GM12878 (cell line): ENCODE measurements at regions not wholly inside any gene's neighbourhood (a gene's known extent, or its start where the extent isn't known, plus 50 kb on each side); places are given as distances from the start of the nearest gene placed in this dataset.

Experiments used
- ATAC-seq: fragments of 200-7000 bp; cut with Tn5 transposase; 3 replicates; pipeline ENCODE4 v1.9.1; 2020; ENCODE audit warnings: mild to moderate bottlenecking, moderate library complexity
- BruUV-seq: library from RNA; stranded (reverse); fragments of 400-500 nt; replicated peaks from 2 replicates; lab custom pipeline; 2021; lab: Mats Ljungman, UMichigan
- CTCF ChIA-PET: fragments of 300-600 bp; sonication (Branson Sonifier 250); formaldehyde crosslinking; extraction: SDS; loops from one replicate; lab custom pipeline; 2021; ENCODE audit warnings: inconsistent platforms; lab: Yijun Ruan, JAX
- POLR2A ChIA-PET: fragments of 350-600 bp; formaldehyde crosslinking; extraction: SDS; loops from one replicate; lab custom pipeline; 2021; ENCODE audit warnings: inconsistent platforms; lab: Charles Lee
- RAD21 ChIA-PET: fragments of 300-600 bp; sonication (Branson Sonifier 250); formaldehyde crosslinking; loops from one replicate; lab custom pipeline; 2023; ENCODE audit warnings: antibody characterized with exemption; ENCODE audit not compliant: unreplicated experiment; lab: Charles Lee
- SMC1A ChIA-PET: fragments of 300-600 bp; sonication (Branson Sonifier 250); formaldehyde crosslinking; loops from one replicate; lab custom pipeline; 2023; ENCODE audit not compliant: unreplicated experiment, uncharacterized antibody; lab: Charles Lee
- DNase-seq: peaks from one replicate; pipeline ENCODE4 v3.0.0-alpha.2; 2011; ENCODE audit warnings: low read depth, low spot score
- FAIRE-seq: peaks from 3 replicates; lab custom pipeline; 2011; peaks lifted over from hg19 to GRCh38; lab: Jason Lieb, UNC
- H2AFZ ChIP-seq: 2 replicates; pipeline ENCODE4 v1.6.0; 2011; ENCODE audit warnings: low read depth, low read length, control low read depth; ENCODE audit not compliant: control insufficient read depth
- H3K27ac ChIP-seq: 2 replicates; pipeline ENCODE4 v1.5.1; 2011; ENCODE audit warnings: control low read depth; ENCODE audit not compliant: control insufficient read depth, insufficient read depth
- H3K27me3 ChIP-seq, 2 experiments: replicated peaks in 1 of 2; 2 replicates each; pipeline versions ENCODE4 v1.6.0 to v1.6.1; 2011; ENCODE audit warnings: low read length in 1 of 2; ENCODE audit not compliant: control insufficient read depth in 2 of 2, insufficient read depth in 2 of 2
- H3K36me3 ChIP-seq, 2 experiments: 2 replicates each; pipeline ENCODE4 v1.5.1; 2011; ENCODE audit warnings: low read length in 1 of 2; ENCODE audit not compliant: control insufficient read depth in 2 of 2, insufficient read depth in 2 of 2
- H3K4me1 ChIP-seq: 2 replicates; pipeline ENCODE4 v1.6.1; 2011; ENCODE audit warnings: mild to moderate bottlenecking, low read length, moderate library complexity, mixed read lengths; ENCODE audit not compliant: control insufficient read depth, insufficient read depth
- H3K4me2 ChIP-seq: 2 replicates; pipeline ENCODE4 v1.6.0; 2011; ENCODE audit warnings: control low read depth; ENCODE audit not compliant: control insufficient read depth, insufficient read depth
- H3K4me3 ChIP-seq: fragments of 200-600 bp; sonication (generic); 2 replicates; pipeline ENCODE4 v1.5.1; 2016
- H3K79me2 ChIP-seq: 2 replicates; pipeline ENCODE4 v1.6.0; 2011; ENCODE audit warnings: low read length; ENCODE audit not compliant: control insufficient read depth, insufficient read depth
- H3K9ac ChIP-seq: 2 replicates; pipeline ENCODE4 v1.8.0; 2011; ENCODE audit warnings: low read length, control low read depth, mixed read lengths; ENCODE audit not compliant: control insufficient read depth, insufficient read depth
- H3K9me3 ChIP-seq: replicated peaks from 3 replicates; pipeline ENCODE4 v1.5.1; 2011; ENCODE audit warnings: mild to moderate bottlenecking, low read length; ENCODE audit not compliant: control insufficient read depth, insufficient read depth
- H4K20me1 ChIP-seq: 2 replicates; pipeline ENCODE4 v1.6.0; 2011; ENCODE audit not compliant: control insufficient read depth, insufficient read depth
- BMI1 ChIP-seq: fragments of 450-650 bp; IDR thresholded peaks from 2 replicates; pipeline ENCODE4 v1.6.1; 2016; ENCODE audit warnings: mild to moderate bottlenecking, moderate library complexity, borderline replicate concordance
- CEBPB ChIP-seq, 2 experiments: fragments of 150-350 bp in 1 of 2; IDR thresholded peaks; 2 replicates each; pipeline ENCODE4 v1.6.1; 2012 to 2014; ENCODE audit warnings: low read depth in 2 of 2, low read length in 2 of 2, borderline replicate concordance in 1 of 2, inconsistent platforms in 1 of 2
- IKZF2 ChIP-seq, 2 experiments: fragments of 450-650 bp; IDR thresholded peaks; 2 replicates each; pipeline ENCODE4 v1.6.1; 2017; ENCODE audit warnings: mild to moderate bottlenecking in 2 of 2, moderate library complexity in 2 of 2
- RUNX3 ChIP-seq: IDR thresholded peaks from 2 replicates; pipeline ENCODE4 v1.6.1; 2012; ENCODE audit warnings: low read length, inconsistent platforms
- SIX5 ChIP-seq: IDR thresholded peaks from 2 replicates; pipeline ENCODE4 v1.6.1; 2011; ENCODE audit warnings: mild to moderate bottlenecking, low read depth, low read length, moderate library complexity; ENCODE audit not compliant: severe bottlenecking
- STAT1 ChIP-seq: fragments of 450-650 bp; conservative IDR thresholded peaks from 2 replicates; pipeline ENCODE4 v1.6.1; 2014; ENCODE audit warnings: antibody characterized with exemption, mild to moderate bottlenecking
- YY1 ChIP-seq: IDR thresholded peaks from 2 replicates; pipeline ENCODE4 v1.6.1; 2011; ENCODE audit warnings: low read depth, mild to moderate bottlenecking, low read length
- ZNF24 ChIP-seq: fragments of 450-650 bp; IDR thresholded peaks from 2 replicates; pipeline ENCODE4 v1.6.1; 2017; ENCODE audit warnings: antibody characterized with exemption, mild to moderate bottlenecking
- ZNF384 ChIP-seq: IDR thresholded peaks from 2 replicates; pipeline ENCODE4 v1.6.1; 2012; ENCODE audit warnings: low read depth, mild to moderate bottlenecking, low read length, improper control_type of control experiment, borderline replicate concordance
- WGBS: methylation state at CpG from one replicate; pipeline ENCODE4 v1.1.6; 2016; ENCODE audit warnings: low lambda C conversion rate; ENCODE audit not compliant: insufficient replicate concordance, insufficient coverage; ENCODE audit errors: missing lambda C conversion rate; 5-methylcytosine and 5-hydroxymethylcytosine counted together
- in situ Hi-C: fragments of 300-500 bp; cut with MboI; formaldehyde crosslinking; loops from 9 replicates; pipeline ENCODE4 v1.14.3; 2018; ENCODE audit warnings: mixed read lengths
- intact Hi-C: fragments of 100-400 bp; cut with micrococcal nuclease; formaldehyde crosslinking; loops from one replicate; pipeline ENCODE4 v1.14.2; 2022; ENCODE audit not compliant: unreplicated experiment
- TF ChIP-seq, protein P1 (sequence below): IDR thresholded peaks from 2 replicates; pipeline ENCODE4 v1.6.1; 2012; ENCODE audit warnings: low read depth, low read length, improper control_type of control experiment
- TF ChIP-seq, protein P2 (sequence below): fragments of 450-650 bp; IDR thresholded peaks from 2 replicates; pipeline ENCODE4 v1.6.1; 2014; ENCODE audit warnings: mild to moderate bottlenecking
- TF ChIP-seq, protein P3 (sequence below): fragments of 450-650 bp; IDR thresholded peaks from 2 replicates; pipeline ENCODE4 v1.6.1; 2016; ENCODE audit warnings: mild to moderate bottlenecking
- TF ChIP-seq, protein P4 (sequence below): IDR thresholded peaks from 2 replicates; pipeline ENCODE4 v1.6.1; 2012; ENCODE audit warnings: low read depth, low read length, improper control_type of control experiment
- TF ChIP-seq, protein P5 (sequence below): IDR thresholded peaks from 2 replicates; pipeline ENCODE4 v1.6.1; 2011; ENCODE audit warnings: borderline replicate concordance, low read depth, mild to moderate bottlenecking, moderate library complexity, mixed read lengths, low read length; ENCODE audit not compliant: insufficient read depth; ENCODE audit errors: extremely low read length

DNA sequence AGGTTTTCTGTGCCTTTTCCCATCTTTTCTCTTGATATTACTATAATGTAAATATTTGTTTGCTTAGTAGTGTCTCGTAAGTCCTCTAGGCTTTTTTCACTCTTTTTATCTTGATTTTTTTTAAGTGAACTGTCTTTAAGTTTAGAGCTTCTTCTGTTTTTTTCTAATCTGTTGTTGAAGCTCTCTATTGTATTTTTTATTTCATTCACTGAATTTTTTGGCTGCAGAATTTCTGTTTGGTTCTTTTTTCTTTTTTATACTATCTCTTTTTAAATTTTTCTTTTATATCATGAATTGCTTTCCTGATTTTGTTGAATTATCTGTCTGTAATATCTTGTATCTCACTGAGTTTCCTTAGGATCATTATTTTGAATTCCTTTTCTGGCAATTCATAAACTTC is 331.8 kb upstream of the RBMS1 start:
- BruUV-seq, result no TSS peak
- TF ChIP-seq ZNF24 (no peak), YY1 (no peak), STAT1 (no peak), IKZF2 (IDR thresholded peaks at IDR 0.05) (no peak), RUNX3 (no peak), ZNF384 (no peak), BMI1 (no peak), CEBPB (IDR thresholded peaks at IDR 0.05; ENCODE audit: borderline replicate concordance in 1 of 2, low read depth in 2 of 2, low read length in 2 of 2) (no peak), SIX5 (no peak)
- TF ChIP-seq, protein P1, sequence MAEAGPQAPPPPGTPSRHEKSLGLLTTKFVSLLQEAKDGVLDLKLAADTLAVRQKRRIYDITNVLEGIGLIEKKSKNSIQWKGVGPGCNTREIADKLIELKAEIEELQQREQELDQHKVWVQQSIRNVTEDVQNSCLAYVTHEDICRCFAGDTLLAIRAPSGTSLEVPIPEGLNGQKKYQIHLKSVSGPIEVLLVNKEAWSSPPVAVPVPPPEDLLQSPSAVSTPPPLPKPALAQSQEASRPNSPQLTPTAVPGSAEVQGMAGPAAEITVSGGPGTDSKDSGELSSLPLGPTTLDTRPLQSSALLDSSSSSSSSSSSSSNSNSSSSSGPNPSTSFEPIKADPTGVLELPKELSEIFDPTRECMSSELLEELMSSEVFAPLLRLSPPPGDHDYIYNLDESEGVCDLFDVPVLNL, result no peak
- TF ChIP-seq, protein P2, sequence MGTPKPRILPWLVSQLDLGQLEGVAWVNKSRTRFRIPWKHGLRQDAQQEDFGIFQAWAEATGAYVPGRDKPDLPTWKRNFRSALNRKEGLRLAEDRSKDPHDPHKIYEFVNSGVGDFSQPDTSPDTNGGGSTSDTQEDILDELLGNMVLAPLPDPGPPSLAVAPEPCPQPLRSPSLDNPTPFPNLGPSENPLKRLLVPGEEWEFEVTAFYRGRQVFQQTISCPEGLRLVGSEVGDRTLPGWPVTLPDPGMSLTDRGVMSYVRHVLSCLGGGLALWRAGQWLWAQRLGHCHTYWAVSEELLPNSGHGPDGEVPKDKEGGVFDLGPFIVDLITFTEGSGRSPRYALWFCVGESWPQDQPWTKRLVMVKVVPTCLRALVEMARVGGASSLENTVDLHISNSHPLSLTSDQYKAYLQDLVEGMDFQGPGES, result no peak
- TF ChIP-seq, protein P3, sequence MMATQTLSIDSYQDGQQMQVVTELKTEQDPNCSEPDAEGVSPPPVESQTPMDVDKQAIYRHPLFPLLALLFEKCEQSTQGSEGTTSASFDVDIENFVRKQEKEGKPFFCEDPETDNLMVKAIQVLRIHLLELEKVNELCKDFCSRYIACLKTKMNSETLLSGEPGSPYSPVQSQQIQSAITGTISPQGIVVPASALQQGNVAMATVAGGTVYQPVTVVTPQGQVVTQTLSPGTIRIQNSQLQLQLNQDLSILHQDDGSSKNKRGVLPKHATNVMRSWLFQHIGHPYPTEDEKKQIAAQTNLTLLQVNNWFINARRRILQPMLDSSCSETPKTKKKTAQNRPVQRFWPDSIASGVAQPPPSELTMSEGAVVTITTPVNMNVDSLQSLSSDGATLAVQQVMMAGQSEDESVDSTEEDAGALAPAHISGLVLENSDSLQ, result no peak
- TF ChIP-seq, protein P4, sequence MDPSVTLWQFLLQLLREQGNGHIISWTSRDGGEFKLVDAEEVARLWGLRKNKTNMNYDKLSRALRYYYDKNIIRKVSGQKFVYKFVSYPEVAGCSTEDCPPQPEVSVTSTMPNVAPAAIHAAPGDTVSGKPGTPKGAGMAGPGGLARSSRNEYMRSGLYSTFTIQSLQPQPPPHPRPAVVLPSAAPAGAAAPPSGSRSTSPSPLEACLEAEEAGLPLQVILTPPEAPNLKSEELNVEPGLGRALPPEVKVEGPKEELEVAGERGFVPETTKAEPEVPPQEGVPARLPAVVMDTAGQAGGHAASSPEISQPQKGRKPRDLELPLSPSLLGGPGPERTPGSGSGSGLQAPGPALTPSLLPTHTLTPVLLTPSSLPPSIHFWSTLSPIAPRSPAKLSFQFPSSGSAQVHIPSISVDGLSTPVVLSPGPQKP, result no peak
- TF ChIP-seq, protein P5, sequence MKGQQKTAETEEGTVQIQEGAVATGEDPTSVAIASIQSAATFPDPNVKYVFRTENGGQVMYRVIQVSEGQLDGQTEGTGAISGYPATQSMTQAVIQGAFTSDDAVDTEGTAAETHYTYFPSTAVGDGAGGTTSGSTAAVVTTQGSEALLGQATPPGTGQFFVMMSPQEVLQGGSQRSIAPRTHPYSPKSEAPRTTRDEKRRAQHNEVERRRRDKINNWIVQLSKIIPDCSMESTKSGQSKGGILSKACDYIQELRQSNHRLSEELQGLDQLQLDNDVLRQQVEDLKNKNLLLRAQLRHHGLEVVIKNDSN, result no peak
- intact Hi-C loops (no loop called here), in situ Hi-C loops (no loop called here)
- no peak overlapping the region for H3K4me3 ChIP-seq
- ChIA-PET SMC1A (interaction anchor here (0.6 kb wide), 1 partner anchor 142 kb away, joined by 3 read pairs; no protein-coding TSS in a partner anchor), POLR2A (no interaction called here), RAD21 (interaction anchor here (0.8 kb wide), 1 partner anchor 238 kb away, joined by 3 read pairs; no protein-coding TSS in a partner anchor), CTCF (interaction anchor here (0.6 kb wide), 1 partner anchor 60 kb away, joined by 3 read pairs; no protein-coding TSS in a partner anchor)
- no peaks in the 10 kb centered on the region; a peak in 1 of 4 replicates for H3K27me3 ChIP-seq
- no peak overlapping the region for H3K4me2 ChIP-seq
- ATAC-seq (no peak), FAIRE-seq (no peak), DNase-seq (no peak)
- H2AFZ ChIP-seq, result no peak overlapping the region
- H3K4me1 ChIP-seq, result no peaks in the 10 kb centered on the region
- H4K20me1 ChIP-seq, result no peaks in the 10 kb centered on the region
- WGBS, result 0% methylated on average over 1 of the region's 1 CpG
- H3K9ac ChIP-seq, result no peak overlapping the region
- no peaks in the 10 kb centered on the region for H3K36me3 ChIP-seq
- no peaks in the 10 kb centered on the region for H3K79me2 ChIP-seq
- H3K27ac ChIP-seq, result no peak overlapping the region
- no peaks in the 10 kb centered on the region; the same call in 2 of the 3 replicates for H3K9me3 ChIP-seq
